Stromal cell of bone marrow (primary cell): ENCODE measurements at regions not wholly inside any gene's neighbourhood (a gene's known extent, or its start where the extent isn't known, plus 50 kb on each side); places are given as distances from the start of the nearest gene placed in this dataset.
"Not testable (repeated sequence)": the region's sequence is repeated elsewhere in the genome, so short reads cannot be mapped to it uniquely, and the experiment has no call there.

Experiments
- DNase-seq: peaks from one replicate; pipeline ENCODE4 v3.0.0-alpha.2; 2012; ENCODE audit warnings: low read depth

DNA sequence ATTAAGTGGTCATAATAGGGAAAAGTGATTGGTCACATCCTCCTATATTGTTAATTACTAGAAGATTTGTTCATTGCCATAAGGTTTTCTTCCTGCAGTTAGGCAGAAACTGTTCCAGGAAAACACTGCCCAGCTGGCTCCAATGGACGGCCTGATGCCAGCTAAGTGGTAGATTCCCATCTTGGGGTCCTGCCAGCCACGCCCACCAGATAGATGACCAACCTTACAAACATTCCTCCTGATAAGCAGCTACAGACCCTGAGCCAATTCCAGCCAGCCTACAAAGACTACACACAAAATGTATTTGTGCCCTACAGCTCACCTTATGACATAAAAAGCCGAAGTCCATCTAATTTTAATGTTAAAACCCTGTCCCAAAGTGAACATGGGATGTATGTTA, 685.9 kb upstream of the USP15 start:
- no peak for DNase-seq

DNA sequence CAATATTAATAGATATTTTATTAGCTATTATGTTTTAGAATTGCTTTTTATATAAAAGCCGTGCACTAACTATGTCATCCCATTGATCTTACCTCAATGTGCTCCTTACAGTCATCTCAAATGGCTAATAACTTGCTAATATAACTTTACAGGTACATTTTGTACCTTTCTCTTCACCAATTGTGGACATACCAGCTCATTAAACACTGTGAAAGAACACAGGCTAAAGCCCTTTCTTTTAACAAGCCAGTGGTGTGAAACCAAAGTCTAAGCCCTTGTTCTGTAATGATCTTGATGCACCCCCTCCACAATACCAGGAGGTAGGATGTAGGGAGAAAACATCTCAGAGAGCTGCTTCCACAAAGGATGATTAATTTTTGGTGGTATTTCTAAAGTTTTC, 675.3 kb upstream of the USP15 start:
- DNase-seq: no peak

GRCh38 chr12:61590864-61591263, 669.3 kb upstream of the USP15 start:
- not testable (repeated sequence) for DNase-seq

GRCh38 chr12:61610143-61610542, 650.1 kb upstream of the USP15 start:
- no peak for DNase-seq

DNA sequence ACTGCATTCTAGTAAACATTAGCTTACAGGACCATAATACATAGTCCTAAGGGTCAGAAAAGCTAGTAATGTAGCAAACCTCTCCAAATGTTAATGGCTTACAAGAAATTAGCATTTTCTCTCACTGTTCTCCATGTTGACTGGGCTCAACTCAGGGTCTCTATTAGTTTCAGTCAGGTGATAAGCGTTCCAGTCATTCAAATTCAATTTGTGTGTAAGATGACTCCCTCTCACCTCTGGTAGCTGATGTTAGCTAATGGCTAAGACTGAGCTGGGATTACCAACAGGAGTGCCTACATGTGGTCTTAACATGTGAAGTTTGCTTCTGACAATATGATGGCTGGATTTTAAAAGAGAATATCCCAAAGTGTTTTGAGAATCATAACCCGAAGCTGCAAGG, 630.5 kb upstream of the USP15 start:
- no peak for DNase-seq

DNA sequence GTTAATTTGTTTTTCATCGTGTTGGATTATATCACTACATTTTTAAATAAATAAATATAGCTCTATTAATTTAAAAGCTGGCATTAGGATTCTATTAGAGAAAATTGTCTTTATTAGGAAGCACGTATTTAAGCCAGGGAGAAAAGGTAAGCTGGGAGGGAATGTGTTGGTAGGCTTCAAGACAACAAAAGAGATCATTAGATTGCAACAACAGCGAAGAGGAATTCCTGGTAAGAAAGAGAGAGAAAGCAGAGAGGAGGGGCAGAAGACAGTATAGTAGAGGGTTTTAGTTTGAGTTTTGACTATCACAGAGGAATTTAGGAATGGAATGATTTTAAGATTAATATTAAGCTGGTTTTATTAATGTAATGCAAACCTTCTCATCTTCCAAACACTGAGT, 613.6 kb upstream of the USP15 start:
- no peak for DNase-seq

GRCh38 chr12:61647566-61647965, 612.6 kb upstream of the USP15 start:
- no peak for DNase-seq

- no peak for DNase-seq
Measured at GRCh38 chr12:61652265-61652664, 607.9 kb upstream of the USP15 start.

DNA sequence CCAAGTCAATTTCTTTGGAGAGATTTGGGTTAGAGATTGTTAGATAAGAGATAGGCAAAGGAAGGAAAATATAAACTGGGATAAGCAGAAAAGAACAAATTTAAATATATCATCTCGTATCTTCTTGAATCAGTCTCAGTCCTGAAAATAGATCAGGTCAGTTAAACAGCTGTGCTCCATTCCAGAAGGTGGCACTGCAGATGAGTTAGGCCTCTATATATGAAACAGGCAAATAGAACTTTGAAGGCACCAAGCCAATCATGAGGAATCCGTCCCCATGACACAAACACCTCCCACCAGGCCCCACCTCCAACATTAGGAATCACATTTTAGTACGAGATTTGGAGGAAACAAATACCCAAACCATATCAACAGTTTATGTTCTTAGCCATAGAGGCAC, 605.5 kb upstream of the USP15 start:
- no peak for DNase-seq

GRCh38 chr12:61655241-61655640, 605.0 kb upstream of the USP15 start:
- DNase-seq: no peak

DNA sequence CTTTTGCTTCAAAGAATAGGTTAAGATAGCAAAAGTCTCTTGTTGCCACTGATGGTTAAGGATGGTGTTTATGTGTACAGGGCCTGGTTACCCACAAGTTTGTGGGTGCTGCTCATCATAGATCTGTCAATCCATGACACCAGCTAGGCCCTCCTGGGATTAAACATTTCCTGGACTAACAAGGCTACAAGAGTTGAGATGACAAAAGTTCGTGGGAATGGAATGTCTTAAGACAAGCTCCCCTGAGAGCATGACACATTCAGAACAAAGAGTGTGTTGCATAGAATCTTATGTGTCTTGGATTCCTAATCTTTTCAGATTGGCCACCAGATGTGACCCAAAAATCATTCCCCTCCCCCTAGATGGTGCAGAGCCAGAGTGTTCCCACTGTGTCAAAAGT, 592.5 kb upstream of the USP15 start:
- DNase-seq: no peak

GRCh38 chr12:61676520-61676919, 583.7 kb upstream of the USP15 start:
- no peak for DNase-seq

DNA sequence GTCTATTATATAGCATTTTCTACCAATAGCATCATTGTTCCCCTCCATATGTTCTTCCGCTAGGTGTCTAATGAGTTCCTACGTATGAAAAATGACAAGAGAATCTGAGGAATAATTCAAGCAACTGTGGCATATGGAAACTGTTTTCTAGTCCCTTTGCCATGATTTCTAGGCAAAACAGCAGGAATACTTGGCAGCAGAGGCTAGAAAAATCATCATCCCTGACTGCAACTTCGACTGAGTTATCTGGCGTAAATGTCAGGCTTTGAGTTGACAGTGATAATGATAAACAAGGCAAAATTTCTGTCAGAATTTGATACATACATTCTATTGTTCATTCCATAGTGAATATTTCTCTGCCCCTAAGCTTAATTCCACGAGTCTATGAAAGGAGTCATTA, 572.8 kb upstream of the USP15 start:
- DNase-seq: no peak

DNA sequence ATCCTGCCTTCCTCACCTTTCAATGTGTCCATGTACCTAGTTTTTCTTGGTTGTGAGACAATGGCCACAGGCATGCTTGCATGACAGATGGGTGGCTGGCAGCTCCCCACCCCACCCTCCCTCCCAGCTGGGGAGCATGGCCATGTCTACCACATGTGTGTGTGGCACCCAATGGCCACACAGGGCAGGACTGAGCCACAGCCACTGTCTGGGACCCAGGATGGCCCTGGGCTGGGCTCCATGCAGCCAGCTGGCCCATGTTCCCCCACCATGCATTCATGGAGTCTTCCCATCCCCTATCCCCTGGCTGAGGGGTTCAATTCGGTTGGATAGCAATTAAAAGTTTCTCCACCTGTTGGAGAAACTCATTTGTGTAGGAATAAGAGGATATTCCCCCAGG, 566.0 kb upstream of the USP15 start:
- DNase-seq: no peak

DNA sequence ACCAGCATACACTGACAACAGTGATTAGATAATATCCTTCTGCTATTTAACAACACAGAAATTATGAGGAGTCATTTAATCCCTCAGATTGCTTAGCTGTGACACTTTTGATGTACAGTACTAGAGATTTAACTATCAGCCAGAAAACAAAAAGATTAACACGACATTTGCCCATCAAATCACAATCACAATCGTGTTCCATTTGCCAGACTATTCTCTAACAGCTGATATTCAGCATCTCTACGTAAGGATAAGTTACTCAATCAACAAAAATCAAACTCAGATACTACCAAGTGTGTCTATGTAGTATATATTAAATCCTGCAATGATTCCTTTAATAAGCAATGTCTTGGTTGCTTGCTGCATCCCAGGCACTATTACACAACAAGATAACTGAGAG, 558.7 kb upstream of the USP15 start:
- DNase-seq: no peak

GRCh38 chr12:61706783-61707182, 553.4 kb upstream of the USP15 start:
- no peak for DNase-seq

DNA sequence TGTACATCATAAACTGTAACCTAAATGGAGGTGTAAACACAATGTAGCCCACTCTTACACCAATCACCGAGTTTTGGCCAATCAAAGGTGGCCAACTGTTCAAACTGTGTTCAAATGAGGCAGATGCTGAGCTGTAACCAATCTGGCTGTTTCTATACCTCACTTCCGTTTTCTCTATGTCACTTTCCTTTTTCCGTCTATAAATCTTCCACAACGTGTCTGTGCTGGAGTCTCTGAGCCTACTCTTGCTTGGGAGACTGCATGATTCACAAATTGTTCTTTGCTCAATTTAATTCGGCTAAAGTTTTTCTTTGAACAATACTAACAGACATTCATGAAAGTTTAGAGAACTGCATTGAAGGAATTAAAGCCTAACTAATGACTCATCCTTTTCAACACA, 547.1 kb upstream of the USP15 start:
- no peak for DNase-seq

DNA sequence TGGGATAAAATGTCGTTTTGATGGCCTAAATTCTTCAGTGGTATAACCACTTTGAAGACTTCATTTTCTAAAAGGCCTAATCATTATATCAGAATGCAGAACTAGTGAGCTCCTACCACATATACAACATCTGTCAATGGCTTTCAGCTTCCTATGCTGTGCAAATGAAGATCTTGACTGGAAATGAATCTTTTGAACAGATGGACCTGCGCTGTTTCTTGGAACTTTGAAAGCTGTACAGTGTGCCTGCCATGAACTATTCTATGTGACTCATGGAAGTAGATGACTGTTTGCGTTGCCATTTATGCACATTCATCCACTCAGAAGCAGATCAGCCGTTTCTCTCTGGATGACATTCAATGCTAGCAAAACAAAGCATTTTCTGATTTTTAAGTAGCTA, 542.2 kb upstream of the USP15 start:
- DNase-seq: no peak

DNA sequence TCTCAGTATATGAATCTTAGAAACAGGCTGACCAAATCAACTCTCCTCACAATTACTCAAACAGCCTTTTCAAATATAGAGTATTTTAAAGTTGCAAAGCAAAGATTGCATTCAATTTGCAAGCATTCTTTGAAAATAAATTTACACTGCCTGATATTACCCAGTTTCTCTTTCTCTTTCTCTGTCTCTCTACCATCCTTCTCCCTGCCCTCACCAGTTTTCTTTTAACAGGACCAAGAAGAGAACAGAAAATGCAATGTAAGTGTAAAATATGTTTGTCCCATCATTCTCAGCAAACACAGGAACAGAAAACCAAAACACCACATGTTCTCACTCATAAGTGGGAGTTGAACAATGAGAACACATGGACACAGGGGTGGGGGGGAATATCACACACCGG, 520.3 kb upstream of the USP15 start:
- DNase-seq: no peak

DNA sequence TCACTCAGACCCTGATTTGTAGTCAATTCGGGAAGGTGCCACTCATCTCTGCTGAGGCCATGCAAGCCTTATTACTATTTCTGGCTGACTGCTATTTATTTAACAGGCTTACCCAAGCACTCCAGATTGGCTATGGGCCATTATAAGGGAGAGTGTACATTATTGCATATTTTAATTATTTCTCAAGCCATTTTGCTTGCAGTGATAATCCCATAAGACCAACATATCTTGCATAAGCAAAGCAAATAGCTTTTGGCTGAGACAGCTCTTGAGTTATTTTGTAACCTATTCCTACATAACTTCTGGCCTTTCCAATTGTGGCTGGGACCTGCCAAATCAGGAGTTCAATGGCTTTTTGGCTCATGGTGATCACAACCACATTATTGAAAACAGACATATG, 509.6 kb upstream of the USP15 start:
- no peak for DNase-seq

DNA sequence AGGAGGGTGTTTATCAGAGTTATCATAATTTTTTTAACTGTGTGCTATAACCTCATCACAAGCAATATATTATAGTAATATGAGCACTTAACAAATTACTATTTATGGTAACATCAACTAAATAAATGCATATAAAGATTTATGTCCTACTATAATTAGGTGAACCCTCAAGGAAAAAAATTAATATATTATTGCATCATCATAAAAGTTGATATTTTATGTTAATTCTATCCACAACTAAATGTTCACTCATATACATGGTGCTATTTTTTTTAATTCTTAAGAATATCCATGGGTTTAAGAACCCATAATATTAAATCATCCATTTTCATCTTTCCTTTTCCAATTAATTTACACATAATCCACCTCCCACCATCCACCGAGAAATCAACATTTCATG, 506.0 kb upstream of the USP15 start:
- DNase-seq: no peak

DNA sequence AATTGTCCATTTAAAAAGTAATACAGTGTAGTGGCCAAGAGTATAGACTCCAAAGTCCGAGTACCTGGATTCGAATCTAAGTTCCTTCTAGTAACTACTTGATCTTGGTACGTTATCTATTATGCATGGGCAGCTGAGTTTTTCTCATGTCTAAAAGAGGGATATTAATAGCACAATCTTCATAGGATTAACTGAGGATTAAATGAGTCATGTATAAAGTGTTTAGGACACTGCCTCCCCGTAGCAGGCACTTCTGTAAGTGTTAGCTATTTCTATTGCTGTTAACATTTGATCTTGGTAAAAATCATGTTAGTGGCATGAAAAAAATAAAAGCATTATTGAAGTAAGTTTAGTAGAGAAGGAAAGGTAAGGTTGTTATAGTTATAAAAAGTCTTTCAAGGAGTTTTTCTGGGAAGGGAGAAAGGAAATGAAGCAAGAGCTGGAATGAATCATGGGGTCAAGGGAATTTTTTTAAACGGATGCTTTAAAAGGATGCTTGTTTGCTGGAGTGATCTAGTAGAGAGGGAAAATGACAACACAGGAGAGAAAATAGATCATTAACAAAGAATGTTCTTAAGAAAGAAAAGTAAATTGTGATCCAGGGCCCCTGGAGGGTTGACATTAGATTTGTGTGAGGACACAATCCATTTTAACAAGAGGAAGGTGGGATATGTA, 502.2 kb upstream of the USP15 start:
- no peak for DNase-seq

- DNase-seq: no peak
Measured at GRCh38 chr12:61758661-61759060, 501.5 kb upstream of the USP15 start.

- DNase-seq: no peak
Measured at GRCh38 chr12:61765926-61766325, 494.3 kb upstream of the USP15 start.

GRCh38 chr12:61780435-61780834, 479.8 kb upstream of the USP15 start:
- DNase-seq: no peak
